Fibroblast of villous mesenchyme (primary cell): ENCODE measurements at regions not wholly inside any gene's neighbourhood (a gene's known extent, or its start where the extent isn't known, plus 50 kb on each side); places are given as distances from the start of the nearest gene placed in this dataset.

Experiments
- DNase-seq: peaks from one replicate; pipeline ENCODE4 v3.0.0-alpha.2; 2010; ENCODE audit warnings: low read depth
- H3K4me3 ChIP-seq: 2 replicates; pipeline ENCODE4 v1.5.1; 2011; ENCODE audit warnings: low read depth, mild to moderate bottlenecking, low read length
- TF ChIP-seq, protein P1 (sequence below): IDR thresholded peaks from 2 replicates; pipeline ENCODE4 v1.5.1; 2012; ENCODE audit warnings: low read depth, mild to moderate bottlenecking, low read length; ENCODE audit not compliant: insufficient read depth

DNA sequence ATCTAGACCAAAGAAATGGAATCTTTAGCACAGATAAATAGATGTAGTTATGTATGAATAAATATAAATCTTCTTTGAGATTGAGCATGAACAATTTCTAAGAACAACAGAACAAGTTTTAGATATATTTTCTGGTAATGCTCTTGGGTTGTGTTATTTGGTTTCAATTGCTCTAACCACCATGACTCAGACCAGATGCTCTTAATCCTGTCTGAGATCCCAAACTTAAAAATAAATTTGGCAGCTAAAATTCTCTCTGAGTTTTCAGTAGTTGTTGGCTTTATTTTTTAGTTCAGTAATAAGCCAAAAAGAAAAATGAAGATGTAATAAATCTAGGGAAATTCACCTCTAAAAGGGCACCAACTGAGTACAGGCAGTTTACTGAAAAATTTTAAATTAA lies 1693.4 kb downstream of the NCAM2 start:
- TF ChIP-seq, protein P1, sequence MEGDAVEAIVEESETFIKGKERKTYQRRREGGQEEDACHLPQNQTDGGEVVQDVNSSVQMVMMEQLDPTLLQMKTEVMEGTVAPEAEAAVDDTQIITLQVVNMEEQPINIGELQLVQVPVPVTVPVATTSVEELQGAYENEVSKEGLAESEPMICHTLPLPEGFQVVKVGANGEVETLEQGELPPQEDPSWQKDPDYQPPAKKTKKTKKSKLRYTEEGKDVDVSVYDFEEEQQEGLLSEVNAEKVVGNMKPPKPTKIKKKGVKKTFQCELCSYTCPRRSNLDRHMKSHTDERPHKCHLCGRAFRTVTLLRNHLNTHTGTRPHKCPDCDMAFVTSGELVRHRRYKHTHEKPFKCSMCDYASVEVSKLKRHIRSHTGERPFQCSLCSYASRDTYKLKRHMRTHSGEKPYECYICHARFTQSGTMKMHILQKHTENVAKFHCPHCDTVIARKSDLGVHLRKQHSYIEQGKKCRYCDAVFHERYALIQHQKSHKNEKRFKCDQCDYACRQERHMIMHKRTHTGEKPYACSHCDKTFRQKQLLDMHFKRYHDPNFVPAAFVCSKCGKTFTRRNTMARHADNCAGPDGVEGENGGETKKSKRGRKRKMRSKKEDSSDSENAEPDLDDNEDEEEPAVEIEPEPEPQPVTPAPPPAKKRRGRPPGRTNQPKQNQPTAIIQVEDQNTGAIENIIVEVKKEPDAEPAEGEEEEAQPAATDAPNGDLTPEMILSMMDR, result no peak
- H3K4me3 ChIP-seq, result no peak overlapping the region
- no peak for DNase-seq

- DNase-seq, result no peak
- TF ChIP-seq, protein P1, result no peak
Measured at GRCh38 chr21:22703521-22703920, 1705.3 kb downstream of the NCAM2 start.

DNA sequence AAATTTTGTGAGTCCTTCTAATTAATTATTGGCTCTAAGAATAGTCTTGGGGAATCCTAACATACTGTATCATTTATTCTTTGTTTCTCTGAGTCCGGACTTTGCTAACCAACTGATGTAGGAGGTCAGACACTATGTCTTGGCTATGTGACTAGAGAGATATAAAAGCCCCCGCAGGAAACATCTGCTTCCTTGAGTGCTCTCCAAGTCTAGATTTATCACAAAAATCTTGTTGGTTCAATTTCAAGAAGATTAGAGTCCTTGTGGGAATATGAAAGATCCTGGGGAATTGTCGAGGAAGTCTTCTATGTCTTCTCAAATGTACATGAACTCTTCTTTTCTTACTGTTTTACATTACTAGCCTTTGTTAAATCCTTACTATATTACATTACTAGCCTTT lies 1712.5 kb downstream of the NCAM2 start:
- TF ChIP-seq, protein P1, result no peak
- DNase-seq, result no peak
- H3K4me3 ChIP-seq, result no peak overlapping the region

More at GRCh38 chr21:22703521-22703920, 1705.3 kb downstream of the NCAM2 start:
- no peak overlapping the region for H3K4me3 ChIP-seq

DNA sequence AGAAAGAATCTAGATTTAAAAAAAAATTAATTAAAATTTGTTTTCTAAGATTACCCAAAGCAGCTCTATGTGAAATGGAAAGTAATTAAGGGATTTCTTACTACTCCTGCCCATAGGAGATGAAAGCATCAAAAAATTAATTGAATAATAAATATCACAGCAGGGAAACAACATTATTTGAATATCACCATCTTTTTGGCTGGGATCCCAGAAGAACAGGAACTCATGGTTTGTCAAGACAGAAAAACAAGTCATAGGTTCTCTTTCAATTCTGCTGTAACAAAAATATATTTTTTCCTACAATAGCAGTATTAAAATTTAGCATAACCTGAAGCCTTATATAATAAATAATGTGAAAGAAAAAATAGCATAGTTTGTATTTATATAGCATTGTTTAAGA lies 1713.4 kb downstream of the NCAM2 start:
- DNase-seq, result no peak
- H3K4me3 ChIP-seq, result no peak overlapping the region
- TF ChIP-seq, protein P1, result no peak

DNA sequence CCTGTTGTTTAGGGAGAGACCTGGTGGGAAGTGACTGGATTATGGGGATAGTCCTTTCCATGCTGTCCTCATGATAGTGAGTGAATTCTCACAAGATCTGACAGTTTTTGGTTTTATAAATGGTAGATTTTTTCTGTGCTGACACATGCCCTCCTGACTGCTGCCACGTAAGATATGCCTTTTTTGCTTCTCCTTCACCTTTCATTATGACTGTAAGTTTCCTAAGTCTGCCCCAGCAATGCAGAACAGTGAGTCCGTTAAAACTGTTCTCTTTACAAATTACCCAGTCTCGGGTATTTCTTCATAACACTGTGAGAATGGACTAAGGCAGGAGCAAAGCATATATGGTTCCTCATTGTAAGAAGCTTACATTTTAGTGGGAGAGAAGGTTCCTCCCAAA lies 1727.2 kb downstream of the NCAM2 start:
- no peak overlapping the region for H3K4me3 ChIP-seq
- TF ChIP-seq, protein P1, result no peak
- DNase-seq, result no peak

DNA sequence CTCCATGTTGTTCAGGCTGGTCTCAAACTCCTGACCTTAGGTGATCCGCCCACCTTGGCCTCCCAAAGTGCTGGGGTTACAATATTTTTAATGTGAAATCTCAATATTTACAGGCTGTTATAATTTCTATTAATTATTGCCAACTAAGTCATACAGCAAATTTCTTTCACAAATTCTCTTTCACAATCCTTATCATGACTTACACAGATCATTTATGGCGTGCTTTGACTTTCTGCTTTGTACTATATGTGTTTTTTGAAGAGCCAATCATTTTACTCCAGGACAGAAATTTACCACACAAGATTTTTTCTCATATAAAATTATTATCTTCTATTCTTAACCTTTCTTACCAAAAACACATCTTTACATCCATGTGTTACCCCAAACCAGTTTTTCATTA lies 1729.9 kb downstream of the NCAM2 start:
- H3K4me3 ChIP-seq, result no peak overlapping the region
- DNase-seq, result no peak
- TF ChIP-seq, protein P1, result no peak

DNA sequence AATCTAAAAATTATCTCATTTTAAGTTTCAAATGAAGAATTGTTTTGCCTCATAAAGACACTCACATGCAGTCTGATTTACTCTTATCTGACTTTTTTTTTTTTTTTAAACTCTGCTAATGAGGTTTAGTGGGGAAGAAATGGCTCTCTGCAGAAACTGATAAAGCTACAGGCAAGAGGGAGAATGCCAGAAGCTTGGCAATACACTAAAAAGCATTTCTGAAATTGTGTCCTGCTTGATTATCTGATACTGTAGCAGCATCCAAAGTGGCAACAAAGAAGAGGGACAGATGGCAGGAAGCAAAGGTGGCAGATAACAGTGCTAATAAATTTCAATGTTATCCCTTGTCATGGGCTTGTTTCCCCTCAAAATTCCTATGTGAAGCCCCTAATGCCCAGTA lies 1744.9 kb downstream of the NCAM2 start:
- TF ChIP-seq, protein P1, result no peak
- no peak for DNase-seq
- no peak overlapping the region for H3K4me3 ChIP-seq
